Stimulated activated CD4-positive, alpha-beta T cell treated with anti-CD3 and anti-CD28 coated beads, TNF-alpha, amount 100 ng/mL, for 24 hours (primary cell): ENCODE measurements at regions not wholly inside any gene's neighbourhood (a gene's known extent, or its start where the extent isn't known, plus 50 kb on each side); places are given as distances from the start of the nearest gene placed in this dataset.

Source experiments
- DNase-seq, 3 experiments: peaks; one replicate each; pipeline ENCODE4 v3.0.0-alpha.2; 2020; ENCODE audit warnings: low read depth in 3 of 3

GRCh38 chr2:2828774-2829368 is 497.8 kb upstream of the MYT1L start:
- no peak for DNase-seq

DNA sequence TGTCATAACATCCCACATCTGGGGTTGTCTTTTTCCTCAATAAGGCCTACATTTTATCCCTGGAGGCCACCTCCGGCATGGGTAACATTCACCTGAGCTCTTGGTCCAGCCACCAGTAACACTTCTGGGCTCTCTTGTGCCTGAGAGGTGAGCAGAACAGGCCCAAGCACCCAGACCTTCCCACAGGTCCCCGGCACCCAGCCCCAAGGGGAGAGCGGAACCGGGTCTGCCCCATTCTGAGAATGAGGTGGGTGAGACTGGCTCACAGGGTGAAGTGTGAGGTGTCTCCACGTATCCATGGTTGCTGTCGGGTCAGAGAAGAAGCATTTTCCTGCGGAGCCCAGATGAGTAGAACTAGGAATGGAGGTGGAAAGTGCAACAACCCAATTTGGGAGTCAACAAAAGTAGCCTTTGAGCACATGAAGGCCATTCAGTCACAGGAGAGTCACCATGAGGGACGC is 496.7 kb upstream of the MYT1L start:
- DNase-seq: no peak

DNA sequence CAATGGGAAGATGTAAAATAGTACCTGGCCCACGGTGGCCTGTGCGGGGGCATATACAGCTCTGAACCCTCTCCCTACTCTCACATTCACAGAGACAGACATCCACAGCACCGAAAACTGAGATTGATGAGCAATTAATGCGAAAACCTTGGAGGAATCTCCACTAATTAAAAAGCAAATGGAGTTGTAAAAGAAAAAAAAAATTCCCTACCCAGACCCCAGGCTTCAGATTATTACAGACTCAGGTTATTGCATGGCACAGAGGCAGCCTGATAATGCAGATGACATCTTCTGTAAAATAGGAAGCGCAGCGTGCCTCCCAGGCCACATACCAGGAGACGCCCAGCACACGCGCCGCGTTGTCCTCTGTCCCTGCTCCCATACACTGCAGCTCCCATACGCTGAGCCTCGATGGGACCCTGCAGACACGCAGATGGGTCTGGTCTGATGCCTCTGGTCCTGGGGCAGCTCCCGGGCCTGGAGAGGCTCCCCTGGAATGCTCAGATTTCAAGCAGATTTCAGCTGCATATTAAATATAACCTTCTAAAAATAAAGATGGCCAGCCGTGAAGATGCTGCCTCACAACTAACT is 496.1 kb upstream of the MYT1L start:
- DNase-seq: no peak

- no peak for DNase-seq
These were observed 495.5 kb upstream of the MYT1L start for GRCh38 chr2:2826621-2827020.

- DNase-seq: no peak
These were observed 495.1 kb upstream of the MYT1L start for GRCh38 chr2:2826209-2826551.

GRCh38 chr2:2825516-2826208 is 494.6 kb upstream of the MYT1L start:
- no peak for DNase-seq

GRCh38 chr2:2825062-2825461 is 494.0 kb upstream of the MYT1L start:
- no peak for DNase-seq

- DNase-seq: no peak
These were observed 493.5 kb upstream of the MYT1L start for GRCh38 chr2:2824588-2824987.

DNA sequence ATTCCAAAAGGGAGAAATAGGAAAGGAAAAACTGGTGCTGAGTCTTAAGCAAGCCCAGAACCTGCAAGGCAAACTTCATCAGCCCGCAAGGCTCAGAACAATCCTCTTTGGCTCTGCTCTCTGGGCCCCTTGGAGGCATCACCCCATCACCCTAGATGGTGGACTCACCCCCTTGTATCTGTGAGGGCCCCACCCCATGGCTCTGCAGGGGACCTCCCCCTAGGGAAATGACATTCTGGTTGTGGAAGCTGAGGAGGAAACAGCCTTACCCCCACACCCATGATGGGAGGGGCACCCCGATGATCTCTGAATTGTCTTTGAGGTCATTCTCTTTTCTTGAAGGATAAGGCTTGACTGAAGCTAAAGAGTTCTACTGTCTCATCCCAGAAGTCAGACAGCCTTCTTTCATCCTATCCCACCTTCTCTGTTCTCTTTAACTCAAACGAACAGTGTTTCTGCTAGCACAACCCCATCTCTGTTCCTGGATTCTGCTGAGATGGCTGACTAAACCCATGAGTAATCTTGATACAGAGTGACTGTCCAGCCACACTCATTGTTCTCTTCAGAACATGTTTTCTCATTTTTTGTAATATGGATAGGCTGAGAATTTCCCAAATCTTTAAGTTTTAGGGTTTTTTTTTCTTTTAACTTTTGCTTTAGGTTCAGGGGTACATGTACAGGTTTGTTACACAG is 492.1 kb upstream of the MYT1L start:
- DNase-seq: no peak

DNA sequence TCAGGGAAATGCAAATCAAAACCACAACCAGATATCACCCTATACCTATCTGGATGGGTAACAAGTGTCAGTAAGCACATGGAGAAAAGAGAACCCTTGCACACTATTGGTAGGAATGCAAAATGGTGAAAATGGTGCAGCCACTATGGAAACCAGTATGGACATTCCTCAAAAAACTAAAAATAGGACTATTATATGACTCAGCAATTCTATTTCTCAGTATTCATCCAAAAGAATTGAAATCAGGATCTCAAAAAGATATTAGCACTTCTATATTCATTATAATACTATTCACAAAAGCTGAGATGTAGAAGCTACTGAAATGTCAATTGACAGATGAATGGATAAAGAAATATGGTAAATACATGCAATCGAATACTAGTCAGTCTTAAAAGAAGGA is 491.1 kb upstream of the MYT1L start:
- no peak for DNase-seq

DNA sequence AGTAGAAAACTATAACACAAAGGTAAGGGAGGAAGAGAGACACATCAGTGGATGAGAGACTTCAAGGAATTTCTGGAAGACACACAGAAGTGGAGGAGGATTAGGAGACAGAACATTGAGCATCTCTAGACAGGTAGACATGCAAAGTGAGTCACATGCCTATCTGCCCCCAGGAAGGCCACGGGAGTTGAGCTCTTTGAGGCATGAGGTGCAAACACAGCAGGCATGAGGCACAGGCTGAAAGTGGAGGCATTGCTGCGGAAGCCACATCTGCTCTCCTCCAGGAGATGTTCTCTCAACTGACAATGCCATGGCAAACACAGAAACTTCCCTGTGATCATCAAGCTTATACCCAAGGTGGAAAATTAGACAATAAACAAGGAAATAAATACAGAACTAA is 481.6 kb upstream of the MYT1L start:
- DNase-seq: no peak

- DNase-seq: no peak
These were observed 481.0 kb upstream of the MYT1L start for GRCh38 chr2:2812117-2812516.

DNA sequence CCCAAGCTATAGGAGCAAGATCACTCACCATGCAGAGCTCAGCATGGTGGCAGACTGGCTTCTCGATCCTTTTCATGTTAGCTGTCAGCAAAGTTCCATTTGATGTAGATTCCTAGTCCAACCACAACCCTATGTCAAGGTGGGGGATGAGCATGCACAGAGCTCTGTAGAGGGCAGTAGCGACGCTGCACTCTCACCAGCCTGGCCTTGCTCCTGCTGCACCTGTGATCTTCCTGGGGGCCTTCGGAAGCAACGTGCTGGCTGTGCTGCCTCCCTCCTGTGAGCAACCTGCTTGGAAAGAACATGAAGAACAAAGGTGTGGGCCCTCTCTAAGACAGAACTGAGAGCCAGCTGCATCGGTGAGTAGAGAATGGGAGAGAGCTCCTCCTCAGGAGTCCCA is 479.4 kb upstream of the MYT1L start:
- no peak for DNase-seq

DNA sequence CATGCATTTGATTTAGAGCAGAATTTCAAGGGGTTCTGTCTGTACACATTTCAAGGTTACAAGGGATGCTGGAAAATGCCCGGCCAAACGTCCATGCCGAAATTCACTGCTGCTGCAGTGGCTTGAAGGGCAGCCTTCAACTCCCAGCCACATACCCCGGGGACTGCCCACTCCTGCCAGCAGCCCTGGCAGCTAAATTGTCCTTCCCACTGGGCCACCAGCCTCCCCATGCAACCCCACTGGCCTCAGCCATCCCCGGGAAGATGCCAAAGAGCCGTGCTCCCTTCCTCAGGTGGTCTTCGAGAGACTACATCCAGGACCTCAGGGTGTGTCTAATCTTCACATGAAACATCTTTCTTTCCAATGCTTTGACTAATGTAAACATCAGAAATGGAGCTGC is 478.7 kb upstream of the MYT1L start:
- DNase-seq: no peak

- DNase-seq: no peak
These were observed 477.5 kb upstream of the MYT1L start for GRCh38 chr2:2808551-2809058.

GRCh38 chr2:2806711-2807110 is 475.6 kb upstream of the MYT1L start:
- DNase-seq: no peak

GRCh38 chr2:2805263-2805662 is 474.2 kb upstream of the MYT1L start:
- DNase-seq: no peak

- DNase-seq: no peak
These were observed 473.5 kb upstream of the MYT1L start for GRCh38 chr2:2804528-2804927.

- DNase-seq: no peak
These were observed 470.4 kb upstream of the MYT1L start for GRCh38 chr2:2801458-2801857.

GRCh38 chr2:2800697-2801096 is 469.6 kb upstream of the MYT1L start:
- no peak for DNase-seq

DNA sequence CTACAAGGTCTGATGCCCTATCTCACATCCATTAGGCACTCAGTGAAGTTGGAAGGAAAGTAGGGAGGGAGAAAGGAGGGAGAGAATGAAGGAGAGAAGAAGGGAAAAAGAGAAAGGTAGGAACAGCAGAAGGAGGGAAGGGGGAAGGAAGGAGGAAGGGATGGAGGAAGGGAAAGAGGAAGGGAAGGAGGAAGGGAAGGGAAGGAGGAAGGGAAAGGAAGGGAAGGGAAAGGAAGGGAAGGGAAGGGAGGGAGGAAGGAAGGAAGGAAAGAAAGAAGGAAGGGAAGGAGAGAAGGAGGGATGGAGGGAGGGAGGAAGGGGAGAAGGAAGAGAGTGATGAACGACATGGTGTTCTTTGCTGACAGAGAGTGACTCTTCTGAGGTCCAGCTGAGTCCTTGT is 468.9 kb upstream of the MYT1L start:
- DNase-seq: no peak

DNA sequence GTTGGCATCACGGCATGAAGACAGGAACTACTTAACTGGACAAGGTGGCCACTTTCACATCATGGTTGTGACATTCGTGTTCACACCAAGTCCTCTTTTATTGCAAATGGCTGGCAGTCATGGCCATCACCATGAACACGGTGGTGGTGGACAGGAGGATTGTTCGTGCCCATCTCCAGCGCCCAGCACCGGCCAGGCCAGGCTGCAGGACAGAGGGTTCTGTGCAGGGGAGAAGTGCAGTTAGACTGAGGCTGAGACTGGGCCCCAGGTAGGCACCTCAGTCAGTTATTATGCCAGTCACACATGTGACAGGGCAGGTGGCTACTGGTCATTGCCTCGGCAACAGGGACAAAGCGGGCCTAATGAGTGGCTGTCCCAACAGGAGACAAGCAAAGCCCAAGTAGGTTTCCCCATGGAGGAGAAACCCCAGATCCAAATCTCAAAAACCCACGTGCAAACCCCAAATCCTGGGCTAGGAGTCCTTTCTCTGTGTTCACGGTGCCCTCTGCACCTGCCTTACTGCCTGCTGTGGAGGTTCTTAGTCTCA is 468.1 kb upstream of the MYT1L start:
- no peak for DNase-seq
